Left lobe of liver (tissue), 2 donors: ENCODE measurements at regions not wholly inside any gene's neighbourhood (a gene's known extent, or its start where the extent isn't known, plus 50 kb on each side); places are given as distances from the start of the nearest gene placed in this dataset.
A peak's percentile ranks its signal among the peaks of the same experiment; 100 is the strongest.
"Not testable (repeated sequence)": the region's sequence is repeated elsewhere in the genome, so short reads cannot be mapped to it uniquely, and the experiment has no call there.

ENCODE experiments used
- ATAC-seq: fragments of 200-7000 bp; cut with Tn5 transposase; one replicate; pipeline ENCODE4 v1.9.1; 2020; ENCODE audit warnings: mild to moderate bottlenecking, moderate library complexity
- DNase-seq: peaks from one replicate; pipeline ENCODE4 v3.0.0-alpha.2; 2020; ENCODE audit warnings: low spot score
- donor health status: DM: no; HTN: no; CAD: no; lungs with moderate emphysema.
- donor health status: DM: no; HTN: yes; CAD: no.

DNA sequence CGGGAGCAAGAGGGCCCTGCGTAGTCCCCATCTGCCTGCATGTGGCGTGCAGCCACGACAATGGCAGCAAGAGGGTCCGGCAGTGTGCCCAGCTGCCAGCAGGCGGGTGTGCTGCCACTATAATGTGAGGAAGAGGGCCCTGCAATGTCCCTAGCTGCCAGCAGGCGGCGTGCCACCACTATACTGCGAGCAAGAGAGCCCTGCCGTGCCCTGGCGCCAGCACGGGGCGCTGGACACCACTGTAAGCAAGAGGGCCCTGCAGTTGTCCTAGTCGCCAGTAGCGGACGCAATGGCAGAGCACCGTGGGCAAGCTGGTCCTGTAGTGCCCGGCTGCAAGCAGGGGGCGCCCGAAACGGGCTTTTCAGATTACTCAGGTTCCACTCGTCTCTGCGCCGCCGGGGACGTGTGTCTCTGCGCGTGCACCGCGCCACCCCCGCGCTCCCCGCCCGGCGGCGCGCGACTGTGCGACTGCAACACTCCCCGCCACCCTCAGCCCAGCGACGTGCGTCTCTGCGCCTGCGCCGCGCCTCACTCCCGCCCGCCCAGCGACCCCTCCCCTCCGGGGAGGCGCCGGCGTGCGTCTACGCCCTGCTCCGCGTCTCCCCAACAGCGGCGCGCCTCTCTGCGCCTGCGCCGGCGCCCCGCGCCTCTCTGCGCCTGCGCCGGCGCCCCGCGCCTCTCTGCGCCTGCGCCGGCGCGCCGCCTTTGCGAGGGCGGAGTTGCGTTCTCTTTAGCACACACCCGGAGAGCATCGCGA lies 159.4 kb upstream of the FRG2B start:
- not testable (repeated sequence) for DNase-seq, ATAC-seq

DNA sequence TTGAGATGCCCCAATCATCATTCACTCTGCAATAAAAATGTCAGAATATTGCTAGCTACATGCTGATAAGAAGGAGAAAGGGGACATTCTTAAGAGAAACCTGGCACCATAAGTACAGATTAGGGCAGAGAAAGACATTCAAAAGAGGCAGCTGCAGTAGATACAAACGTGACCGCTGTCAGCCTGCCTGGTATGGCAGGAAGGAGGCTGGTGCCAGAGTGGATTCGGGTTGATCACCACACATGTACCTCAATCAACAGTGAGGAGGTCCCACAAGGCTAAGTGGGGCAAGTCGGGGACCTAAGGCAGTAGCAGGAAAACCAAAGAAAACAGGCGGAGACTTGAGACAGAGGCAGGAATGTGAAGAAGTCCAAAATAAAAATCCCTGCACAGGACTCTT lies 158.6 kb upstream of the FRG2B start:
- not testable (repeated sequence) for ATAC-seq, DNase-seq

DNA sequence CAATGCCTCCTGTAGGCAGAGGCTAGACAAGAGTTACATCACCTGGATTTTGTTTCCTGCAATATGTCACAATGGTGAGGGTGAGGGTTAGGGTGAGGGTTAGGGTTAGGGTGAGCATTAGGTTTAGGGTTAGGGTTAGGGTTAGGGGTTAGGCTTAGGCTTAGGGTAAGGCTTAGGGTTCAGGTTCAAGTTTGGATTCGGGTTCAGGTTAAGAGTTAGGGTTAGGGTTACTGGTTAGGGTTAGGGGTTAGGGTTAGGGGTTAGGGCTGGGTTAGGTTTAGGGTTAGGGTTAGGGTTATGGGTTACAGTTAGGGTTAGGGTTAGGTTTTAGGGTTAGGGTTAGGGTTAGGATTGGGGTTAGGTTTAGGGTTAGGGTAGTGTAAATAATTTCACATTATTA lies 138.7 kb upstream of the FRG2B start:
- not testable (repeated sequence) for ATAC-seq, DNase-seq

DNA sequence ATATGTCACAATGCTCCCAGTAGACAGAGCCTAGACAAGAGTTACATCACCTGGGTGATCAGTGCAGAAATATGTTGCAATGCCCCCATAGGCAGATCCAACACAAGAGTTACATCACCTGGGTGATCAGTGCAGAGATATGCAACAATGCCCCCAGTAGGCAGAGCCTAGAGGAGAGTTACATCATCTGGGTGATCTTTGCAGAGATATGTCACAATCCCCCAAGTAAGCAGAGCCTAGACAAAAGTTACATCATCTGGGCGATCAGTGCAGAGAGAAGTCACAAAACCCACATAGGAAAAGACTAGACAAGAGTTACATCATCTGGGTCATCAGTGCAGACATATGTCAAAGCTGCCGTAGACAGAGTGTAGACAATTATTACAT lies 138.2 kb upstream of the FRG2B start:
- not testable (repeated sequence) for DNase-seq, ATAC-seq

DNA sequence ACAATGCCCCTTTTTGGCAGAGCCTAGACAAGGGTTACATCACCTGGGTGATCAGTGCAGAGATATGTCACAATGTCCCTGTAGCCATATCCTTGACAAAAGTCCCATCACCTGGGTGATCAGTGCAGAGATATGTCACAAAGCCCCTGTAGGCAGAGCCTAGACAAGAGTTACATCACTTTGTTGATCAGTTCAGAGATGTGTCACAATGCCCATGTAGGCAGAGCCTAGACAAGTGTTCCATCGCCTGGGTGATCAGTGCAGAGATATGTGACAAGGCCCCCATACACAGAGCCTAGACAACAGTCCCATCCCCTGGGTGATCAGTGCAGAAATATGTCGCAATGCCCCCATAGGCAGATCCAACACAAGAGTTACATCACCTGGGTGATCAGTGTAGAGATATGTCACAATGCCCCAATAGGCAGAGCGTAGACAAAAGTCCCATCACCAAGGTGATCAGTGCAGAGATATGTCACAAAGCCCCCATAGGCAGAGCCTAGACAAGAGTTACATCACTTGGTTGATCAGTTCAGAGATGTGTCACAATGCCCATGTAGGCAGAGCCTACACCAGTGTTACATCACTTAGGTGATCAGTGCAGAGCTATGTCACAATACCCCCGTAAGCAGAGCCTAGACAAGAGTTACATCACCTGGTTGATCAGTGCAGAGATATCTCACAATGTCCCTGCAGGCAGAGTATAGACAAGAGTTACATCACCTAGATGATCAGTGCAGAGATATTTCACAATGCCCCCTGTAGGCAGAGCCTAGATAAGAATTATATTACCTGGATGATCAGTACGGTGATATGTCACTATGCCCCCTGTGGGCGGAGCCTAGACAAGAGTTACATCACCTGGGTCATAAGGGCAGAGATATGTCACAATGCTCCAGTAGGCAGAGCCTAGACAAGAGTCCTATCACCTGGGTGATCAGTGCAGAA lies 137.6 kb upstream of the FRG2B start:
- not testable (repeated sequence) for DNase-seq, ATAC-seq

DNA sequence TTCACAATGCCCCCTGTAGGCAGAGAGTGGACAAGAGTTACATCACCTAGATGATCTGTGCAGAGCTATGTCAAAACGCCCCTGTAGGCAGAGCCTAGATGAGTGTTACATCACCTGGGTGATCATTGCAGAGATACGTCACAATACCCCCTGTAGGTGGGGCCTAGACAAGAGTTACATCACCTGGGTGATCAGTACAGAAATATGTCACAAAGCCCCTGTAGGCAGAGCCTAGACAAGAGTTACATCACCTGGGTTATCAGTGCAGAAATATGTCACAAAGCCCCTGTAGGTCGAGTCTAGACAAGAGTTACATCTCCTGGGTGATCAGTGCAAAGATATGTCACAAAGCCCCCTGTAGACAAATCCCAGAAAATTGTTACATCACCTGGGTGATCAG lies 136.6 kb upstream of the FRG2B start:
- not testable (repeated sequence) for DNase-seq
- peak; percentile 34 for ATAC-seq

DNA sequence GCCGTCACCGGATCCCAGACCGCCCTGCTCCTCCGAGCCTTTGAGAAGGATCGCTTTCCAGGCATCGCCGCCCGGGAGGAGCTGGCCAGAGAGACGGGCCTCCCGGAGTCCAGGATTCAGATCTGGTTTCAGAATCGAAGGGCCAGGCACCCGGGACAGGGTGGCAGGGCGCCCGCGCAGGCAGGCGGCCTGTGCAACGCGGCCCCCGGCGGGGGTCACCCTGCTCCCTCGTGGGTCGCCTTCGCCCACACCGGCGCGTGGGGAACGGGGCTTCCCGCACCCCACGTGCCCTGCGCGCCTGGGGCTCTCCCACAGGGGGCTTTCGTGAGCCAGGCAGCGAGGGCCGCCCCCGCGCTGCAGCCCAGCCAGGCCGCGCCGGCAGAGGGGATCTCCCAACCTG lies 127.0 kb upstream of the FRG2B start:
- not testable (repeated sequence) for DNase-seq
- peak; percentile 53 for ATAC-seq
